ENCODE measurements at regions not wholly inside any gene's neighbourhood (a gene's known extent, or its start where the extent isn't known, plus 50 kb on each side); places are given as distances from the start of the nearest gene placed in this dataset.

- no peak for DNase-seq
- TF ChIP-seq CTCF (IDR thresholded peaks at IDR 0.05; ENCODE audit: low read depth, low read length, missing control alignments), result no peak
- in situ Hi-C loops (cut with HindIII; ENCODE audit: low pct_ligation_motif_present, low sequenced_read_pairs), result no loop called here
Observed at GRCh38 chr1:30627994-30628393, 95.4 kb downstream of the MATN1 start.

DNA sequence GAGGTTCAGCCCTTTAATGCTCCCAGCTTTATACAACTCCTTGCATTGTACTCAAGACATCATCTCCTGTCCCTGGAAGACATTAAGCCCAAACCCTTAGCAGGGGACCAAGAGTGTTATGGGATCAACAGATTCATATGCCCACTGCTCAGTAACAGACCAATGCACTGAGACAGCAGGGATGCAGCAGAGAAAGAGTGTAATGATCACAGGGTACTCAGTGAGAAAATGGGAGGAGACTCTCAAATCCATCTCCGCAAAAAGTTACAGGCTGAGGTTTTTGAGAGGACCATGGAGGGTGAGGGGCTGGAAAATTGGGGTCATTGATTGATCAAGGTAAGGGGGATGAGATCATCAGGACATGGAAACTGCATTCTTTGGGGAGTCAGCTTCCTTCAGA lies 96.2 kb downstream of the MATN1 start:
- H3K36me3 ChIP-seq (replicated peaks), result no peaks in the 10 kb centered on the region
- H3K27ac ChIP-seq, result no peak overlapping the region
- no peaks in the 10 kb centered on the region for H3K27me3 ChIP-seq (replicated peaks)
- in situ Hi-C loops (cut with HindIII; ENCODE audit: low pct_ligation_motif_present, low sequenced_read_pairs), result no loop called here
- DNase-seq, result no peak
- TF ChIP-seq CTCF (IDR thresholded peaks at IDR 0.05; ENCODE audit: low read depth, low read length, missing control alignments), result no peak
- H3K4me3 ChIP-seq (ENCODE audit: low read depth, low read length), result no peak overlapping the region

More at GRCh38 chr1:30627994-30628393, 95.4 kb downstream of the MATN1 start:
- H3K27me3 ChIP-seq (replicated peaks), result no peaks in the 10 kb centered on the region
- H3K4me3 ChIP-seq (ENCODE audit: low read depth, low read length), result no peak overlapping the region
- H3K36me3 ChIP-seq (replicated peaks), result no peaks in the 10 kb centered on the region
- H3K27ac ChIP-seq, result no peak overlapping the region

DNA sequence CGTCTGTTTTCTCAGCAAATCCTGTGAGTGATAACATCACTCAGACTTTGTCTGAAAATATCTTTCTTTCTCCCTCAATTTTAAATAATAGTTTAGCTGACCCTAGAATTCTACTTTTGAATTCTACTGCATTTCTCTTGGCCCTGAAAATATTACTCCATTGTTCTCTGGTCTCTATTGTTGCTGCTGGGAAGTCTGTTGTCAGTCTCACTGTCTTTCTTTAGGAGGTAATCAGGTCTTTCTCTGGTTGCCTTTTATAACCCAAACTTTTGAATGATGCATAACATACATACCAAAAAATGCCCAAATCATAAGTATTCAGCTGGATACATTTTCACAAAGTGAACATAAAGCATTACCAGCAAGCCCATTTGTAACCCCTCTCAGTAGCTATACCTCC lies 100.0 kb downstream of the MATN1 start:
- H3K36me3 ChIP-seq (replicated peaks), result no peaks in the 10 kb centered on the region
- H3K4me3 ChIP-seq (ENCODE audit: low read depth, low read length), result no peak overlapping the region
- in situ Hi-C loops (cut with HindIII; ENCODE audit: low pct_ligation_motif_present, low sequenced_read_pairs), result no loop called here
- TF ChIP-seq CTCF (IDR thresholded peaks at IDR 0.05; ENCODE audit: low read depth, low read length, missing control alignments), result no peak
- no peak overlapping the region for H3K27ac ChIP-seq
- DNase-seq, result no peak
- no peaks in the 10 kb centered on the region for H3K27me3 ChIP-seq (replicated peaks)

DNA sequence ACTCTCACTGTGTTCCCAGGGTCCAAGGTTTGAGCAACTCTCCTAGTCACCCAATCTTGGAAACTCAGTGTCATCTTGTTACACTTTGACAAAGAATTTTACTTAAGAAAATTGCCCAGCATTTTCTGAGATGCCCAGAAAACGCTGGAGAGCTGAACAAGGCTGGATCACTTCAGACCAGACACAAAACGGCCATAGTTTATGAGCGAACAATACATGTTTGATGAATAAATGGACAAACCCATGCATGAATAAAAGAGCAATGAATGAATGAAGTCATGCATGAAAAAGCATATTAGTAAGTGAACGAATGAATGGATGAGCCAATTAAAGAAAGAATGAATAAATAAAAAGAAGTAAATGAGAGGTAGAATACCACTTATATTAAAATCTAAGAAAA lies 103.8 kb downstream of the MATN1 start:
- no peaks in the 10 kb centered on the region for H3K27me3 ChIP-seq (replicated peaks)
- no peak for DNase-seq
- no peaks in the 10 kb centered on the region for H3K36me3 ChIP-seq (replicated peaks)
- in situ Hi-C loops (cut with HindIII; ENCODE audit: low pct_ligation_motif_present, low sequenced_read_pairs), result no loop called here
- TF ChIP-seq CTCF (IDR thresholded peaks at IDR 0.05; ENCODE audit: low read depth, low read length, missing control alignments), result no peak
- no peak overlapping the region for H3K4me3 ChIP-seq (ENCODE audit: low read depth, low read length)
- no peak overlapping the region for H3K27ac ChIP-seq

- H3K4me3 ChIP-seq (ENCODE audit: low read depth, low read length), result no peak overlapping the region
- H3K36me3 ChIP-seq (replicated peaks), result no peaks in the 10 kb centered on the region
- in situ Hi-C loops (cut with HindIII; ENCODE audit: low pct_ligation_motif_present, low sequenced_read_pairs), result no loop called here
- no peak for DNase-seq
- H3K27me3 ChIP-seq (replicated peaks), result no peaks in the 10 kb centered on the region
- H3K27ac ChIP-seq, result no peak overlapping the region
- no peak for TF ChIP-seq CTCF (IDR thresholded peaks at IDR 0.05; ENCODE audit: low read depth, low read length, missing control alignments)
Observed at GRCh38 chr1:30618335-30618747, 105.0 kb downstream of the MATN1 start.

GRCh38 chr1:30616759-30617158 lies 106.6 kb downstream of the MATN1 start:
- TF ChIP-seq CTCF (IDR thresholded peaks at IDR 0.05; ENCODE audit: low read depth, low read length, missing control alignments), result no peak
- H3K4me3 ChIP-seq (ENCODE audit: low read depth, low read length), result no peak overlapping the region
- H3K27ac ChIP-seq, result no peak overlapping the region
- in situ Hi-C loops (cut with HindIII; ENCODE audit: low pct_ligation_motif_present, low sequenced_read_pairs), result no loop called here
- no peaks in the 10 kb centered on the region for H3K36me3 ChIP-seq (replicated peaks)
- no peaks in the 10 kb centered on the region for H3K27me3 ChIP-seq (replicated peaks)
- DNase-seq, result no peak
